HepG2 (cell line): ENCODE measurements at regions not wholly inside any gene's neighbourhood (a gene's known extent, or its start where the extent isn't known, plus 50 kb on each side); places are given as distances from the start of the nearest gene placed in this dataset.

ENCODE experiments used
- ATAC-seq: fragments of 200-7000 bp; cut with Tn5 transposase; 3 replicates; pipeline ENCODE4 v1.9.1; 2020; ENCODE audit warnings: mild to moderate bottlenecking, moderate library complexity
- BruUV-seq: library from RNA; stranded (reverse); fragments of 400-500 nt; replicated peaks from 2 replicates; lab custom pipeline; 2021; lab: Mats Ljungman, UMichigan
- CTCF ChIA-PET: fragments of 300-600 bp; formaldehyde crosslinking; extraction: SDS; loops from one replicate; lab custom pipeline; 2021; ENCODE audit warnings: low total read pairs, inconsistent platforms, low intra/inter-chr PET ratio; lab: Yijun Ruan, JAX
- POLR2A ChIA-PET: fragments of 350-600 bp; sonication (Branson Sonifier 250); formaldehyde crosslinking; loops from one replicate; lab custom pipeline; 2020; ENCODE audit warnings: antibody characterized with exemption, inconsistent platforms; lab: Yijun Ruan, JAX
- DNase-seq: peaks from one replicate; pipeline ENCODE4 v3.0.0-alpha.2; 2015; ENCODE audit warnings: low spot score
- FAIRE-seq: peaks from 3 replicates; lab custom pipeline; 2011; peaks lifted over from hg19 to GRCh38; lab: Jason Lieb, UNC
- H2AFZ ChIP-seq: one replicate; pipeline ENCODE4 v1.6.1; 2011; ENCODE audit warnings: low read length, inconsistent platforms
- H3K27ac ChIP-seq: fragments of 300-600 bp; 3 replicates; pipeline ENCODE4 v1.8.0; 2011; ENCODE audit warnings: mixed run types, mild to moderate bottlenecking, mixed read lengths, low read length, inconsistent platforms; ENCODE audit not compliant: insufficient read depth; ENCODE audit errors: extremely low read length
- H3K27me3 ChIP-seq, 2 experiments: fragments of 200-600 bp in 1 of 2; 2 replicates in 1 of 2; 3 replicates in 1 of 2; pipeline versions ENCODE4 v1.6.0 to v1.8.0; 2011; ENCODE audit warnings: low read length in 2 of 2, mild to moderate bottlenecking in 2 of 2, moderate library complexity in 2 of 2, inconsistent platforms in 1 of 2; ENCODE audit not compliant: insufficient read depth in 2 of 2, control insufficient read depth in 1 of 2
- H3K36me3 ChIP-seq, 2 experiments: fragments of 200-600 bp in 1 of 2; replicated peaks in 1 of 2; 2 replicates in 1 of 2; 3 replicates in 1 of 2; pipeline versions ENCODE4 v1.5.1 to v1.8.0; 2011; ENCODE audit warnings: low read length in 2 of 2, inconsistent platforms in 1 of 2; ENCODE audit not compliant: insufficient read depth in 2 of 2, control insufficient read depth in 1 of 2
- H3K4me1 ChIP-seq: 2 replicates; pipeline ENCODE4 v1.5.1; 2012; ENCODE audit warnings: low read length, inconsistent platforms; ENCODE audit not compliant: insufficient read depth
- H3K4me2 ChIP-seq: 2 replicates; pipeline ENCODE4 v1.6.0; 2011; ENCODE audit warnings: low read depth, low read length, inconsistent platforms
- H3K4me3 ChIP-seq, 3 experiments: fragments of 200-600 bp in 1 of 3; sonication (generic), shearing (Covaris generic) in 1 of 3; replicated peaks in 1 of 3; 2 replicates each; pipeline ENCODE4 v1.5.1; 2011 to 2016; ENCODE audit warnings: low read length in 3 of 3, inconsistent platforms in 2 of 3, low read depth in 2 of 3, mild to moderate bottlenecking in 2 of 3, control low read depth in 1 of 3, mixed read lengths in 1 of 3; ENCODE audit not compliant: insufficient read depth in 1 of 3
- H3K79me2 ChIP-seq: one replicate; pipeline ENCODE4 v1.6.1; 2011; ENCODE audit warnings: low read length, inconsistent platforms; ENCODE audit not compliant: insufficient read depth
- H3K9ac ChIP-seq: 2 replicates; pipeline ENCODE4 v1.6.0; 2011; ENCODE audit warnings: mild to moderate bottlenecking, low read depth, low read length, inconsistent platforms; ENCODE audit not compliant: insufficient read depth
- H3K9me3 ChIP-seq: 2 replicates; pipeline ENCODE4 v1.5.1; 2012; ENCODE audit warnings: mild to moderate bottlenecking, low read length
- H4K20me1 ChIP-seq: 2 replicates; pipeline ENCODE4 v1.6.0; 2011; ENCODE audit warnings: inconsistent platforms, mild to moderate bottlenecking, low read length, moderate library complexity; ENCODE audit not compliant: insufficient read depth
- HNRNPUL1 ChIP-seq: fragments of 200-400 bp; formaldehyde crosslinking; IDR thresholded peaks from 2 replicates; pipeline ENCODE4 v1.6.1; 2017; ENCODE audit warnings: low read depth, mild to moderate bottlenecking, low read length, moderate library complexity
- MEIS2 ChIP-seq: sonication (generic); formaldehyde crosslinking; IDR thresholded peaks from 2 replicates; pipeline ENCODE4 v1.9.0; 2021; ENCODE audit warnings: mild to moderate bottlenecking, missing genetic modification reagents
- RAD21 ChIP-seq: fragments of 450-650 bp; formaldehyde crosslinking; IDR thresholded peaks from 2 replicates; pipeline ENCODE4 v1.5.0; 2020; ENCODE audit warnings: mild to moderate bottlenecking
- STAT5B ChIP-seq: sonication (generic); formaldehyde crosslinking; IDR thresholded peaks from 2 replicates; pipeline ENCODE4 v1.4.0; 2020; ENCODE audit warnings: missing genetic modification reagents
- ZNF513 ChIP-seq: sonication (generic); formaldehyde crosslinking; conservative IDR thresholded peaks from 2 replicates; pipeline ENCODE4 v1.5.0; 2020; ENCODE audit warnings: missing genetic modification reagents
- WGBS: methylation state at CpG from one replicate; pipeline ENCODE4 v1.1.6; 2017; ENCODE audit warnings: low lambda C conversion rate; 5-methylcytosine and 5-hydroxymethylcytosine counted together
- in situ Hi-C: cut with HindIII; loops from 2 replicates; pipeline ENCODE4 v1.10.0; 2017; ENCODE audit warnings: low pct_unique_long_range_greater_than_20kb; ENCODE audit not compliant: extremely low pct_ligation_motif_present
- intact Hi-C: fragments of 100-400 bp; cut with micrococcal nuclease; formaldehyde crosslinking; loops from one replicate; pipeline ENCODE4 v1.10.0; 2022; ENCODE audit not compliant: unreplicated experiment
- TF ChIP-seq, protein P1 (sequence below): sonication (generic); formaldehyde crosslinking; IDR thresholded peaks from 2 replicates; pipeline ENCODE4 v1.4.0; 2020; ENCODE audit warnings: missing genetic modification reagents
- TF ChIP-seq, protein P2 (sequence below): sonication (generic); formaldehyde crosslinking; IDR thresholded peaks from 2 replicates; pipeline ENCODE4 v1.5.0; 2020; ENCODE audit warnings: mild to moderate bottlenecking, missing genetic modification reagents

GRCh38 chr17:70610161-70610560 lies 440.8 kb downstream of the KCNJ2 start:
- Histone ChIP-seq H3K27ac (no peak overlapping the region), H4K20me1 (no peaks in the 10 kb centered on the region), H3K4me3 (no peak overlapping the region), H3K36me3 (no peaks in the 10 kb centered on the region), H2AFZ (no peak overlapping the region), H3K9me3 (no peaks in the 10 kb centered on the region), H3K9ac (no peak overlapping the region), H3K27me3 (no peaks in the 10 kb centered on the region), H3K4me2 (no peak overlapping the region), H3K4me1 (no peaks in the 10 kb centered on the region), H3K79me2 (no peaks in the 10 kb centered on the region)
- BruUV-seq, result no TSS peak
- ATAC-seq, result no peak
- intact Hi-C loops (no loop called here), in situ Hi-C loops (no loop called here)
- no peak for DNase-seq
- POLR2A ChIA-PET, result no interaction called here
- TF ChIP-seq HNRNPUL1 (no peak), STAT5B (no peak), MEIS2 (CRISPR knock-in tag) (no peak), ZNF513 (CRISPR knock-in tag) (no peak), RAD21 (CRISPR knock-in tag) (no peak)
- TF ChIP-seq, protein P1, sequence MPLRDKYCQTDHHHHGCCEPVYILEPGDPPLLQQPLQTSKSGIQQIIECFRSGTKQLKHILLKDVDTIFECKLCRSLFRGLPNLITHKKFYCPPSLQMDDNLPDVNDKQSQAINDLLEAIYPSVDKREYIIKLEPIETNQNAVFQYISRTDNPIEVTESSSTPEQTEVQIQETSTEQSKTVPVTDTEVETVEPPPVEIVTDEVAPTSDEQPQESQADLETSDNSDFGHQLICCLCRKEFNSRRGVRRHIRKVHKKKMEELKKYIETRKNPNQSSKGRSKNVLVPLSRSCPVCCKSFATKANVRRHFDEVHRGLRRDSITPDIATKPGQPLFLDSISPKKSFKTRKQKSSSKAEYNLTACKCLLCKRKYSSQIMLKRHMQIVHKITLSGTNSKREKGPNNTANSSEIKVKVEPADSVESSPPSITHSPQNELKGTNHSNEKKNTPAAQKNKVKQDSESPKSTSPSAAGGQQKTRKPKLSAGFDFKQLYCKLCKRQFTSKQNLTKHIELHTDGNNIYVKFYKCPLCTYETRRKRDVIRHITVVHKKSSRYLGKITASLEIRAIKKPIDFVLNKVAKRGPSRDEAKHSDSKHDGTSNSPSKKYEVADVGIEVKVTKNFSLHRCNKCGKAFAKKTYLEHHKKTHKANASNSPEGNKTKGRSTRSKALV, result no peak
- TF ChIP-seq, protein P2, sequence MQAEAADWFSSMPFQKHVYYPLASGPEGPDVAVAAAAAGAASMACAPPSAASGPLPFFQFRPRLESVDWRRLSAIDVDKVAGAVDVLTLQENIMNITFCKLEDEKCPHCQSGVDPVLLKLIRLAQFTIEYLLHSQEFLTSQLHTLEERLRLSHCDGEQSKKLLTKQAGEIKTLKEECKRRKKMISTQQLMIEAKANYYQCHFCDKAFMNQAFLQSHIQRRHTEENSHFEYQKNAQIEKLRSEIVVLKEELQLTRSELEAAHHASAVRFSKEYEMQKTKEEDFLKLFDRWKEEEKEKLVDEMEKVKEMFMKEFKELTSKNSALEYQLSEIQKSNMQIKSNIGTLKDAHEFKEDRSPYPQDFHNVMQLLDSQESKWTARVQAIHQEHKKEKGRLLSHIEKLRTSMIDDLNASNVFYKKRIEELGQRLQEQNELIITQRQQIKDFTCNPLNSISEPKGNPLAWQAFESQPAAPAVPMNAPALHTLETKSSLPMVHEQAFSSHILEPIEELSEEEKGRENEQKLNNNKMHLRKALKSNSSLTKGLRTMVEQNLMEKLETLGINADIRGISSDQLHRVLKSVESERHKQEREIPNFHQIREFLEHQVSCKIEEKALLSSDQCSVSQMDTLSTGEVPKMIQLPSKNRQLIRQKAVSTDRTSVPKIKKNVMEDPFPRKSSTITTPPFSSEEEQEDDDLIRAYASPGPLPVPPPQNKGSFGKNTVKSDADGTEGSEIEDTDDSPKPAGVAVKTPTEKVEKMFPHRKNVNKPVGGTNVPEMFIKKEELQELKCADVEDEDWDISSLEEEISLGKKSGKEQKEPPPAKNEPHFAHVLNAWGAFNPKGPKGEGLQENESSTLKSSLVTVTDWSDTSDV (CRISPR knock-in tag), result no peak
- CTCF ChIA-PET, result no interaction called here
- whole genome bisulfite sequencing, result 6% methylated on average over 5 of the region's 5 CpGs
- no peak for FAIRE-seq
